CD1c-positive myeloid dendritic cell (primary cell): ENCODE measurements at regions not wholly inside any gene's neighbourhood (a gene's known extent, or its start where the extent isn't known, plus 50 kb on each side); places are given as distances from the start of the nearest gene placed in this dataset.

ENCODE experiments used
- DNase-seq: peaks from one replicate; pipeline ENCODE4 v3.0.0-alpha.2; 2016; ENCODE audit errors: extremely low spot score

GRCh38 chr10:29962166-29962850, 97.1 kb downstream of the JCAD start:
- DNase-seq: no peak

- DNase-seq: no peak
These were observed 98.0 kb downstream of the JCAD start for GRCh38 chr10:29961351-29961750.

DNA sequence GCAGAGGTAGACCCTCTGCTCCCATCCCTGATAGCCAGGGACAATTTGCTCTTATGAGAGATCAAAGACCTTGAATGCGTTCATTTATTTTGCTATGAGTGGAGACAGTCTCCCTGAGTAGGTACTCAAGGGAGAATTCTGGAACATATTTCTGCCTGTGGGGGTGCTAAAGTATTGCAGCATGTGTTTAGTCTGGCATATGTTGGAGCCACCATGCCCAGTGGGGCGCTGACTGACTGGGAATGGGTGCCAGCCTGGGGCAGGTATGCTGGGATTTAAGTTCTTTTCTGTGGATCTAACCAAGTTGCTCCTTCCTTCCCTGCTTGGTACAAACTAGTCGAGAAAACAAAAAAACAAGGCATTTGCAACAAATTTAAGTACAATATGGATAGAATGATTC, 99.1 kb downstream of the JCAD start:
- DNase-seq: no peak

GRCh38 chr10:29959586-29959985, 99.8 kb downstream of the JCAD start:
- no peak for DNase-seq

- no peak for DNase-seq
These were observed 100.9 kb downstream of the JCAD start for GRCh38 chr10:29958440-29958839.

GRCh38 chr10:29957907-29958331, 101.5 kb downstream of the JCAD start:
- no peak for DNase-seq

DNA sequence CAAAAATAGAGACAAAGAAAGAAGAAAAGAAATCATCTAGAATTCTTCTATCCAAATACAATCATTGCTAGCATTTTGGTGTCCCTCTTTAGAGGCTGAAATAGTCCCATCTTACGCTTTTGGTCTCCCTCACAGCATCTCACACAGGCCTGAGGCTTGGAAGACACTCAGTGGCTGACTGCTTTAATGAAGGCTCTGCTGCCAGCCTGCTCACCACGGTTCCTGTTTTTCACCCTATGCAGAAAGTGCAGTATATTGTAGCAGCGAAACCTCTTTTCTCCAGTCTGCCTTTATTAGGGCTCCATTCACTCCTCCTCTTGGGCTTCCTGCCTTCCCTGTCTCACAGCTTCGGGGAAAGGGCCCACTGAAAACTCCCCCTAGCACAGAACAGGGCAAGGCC, 102.2 kb downstream of the JCAD start:
- DNase-seq: no peak

DNA sequence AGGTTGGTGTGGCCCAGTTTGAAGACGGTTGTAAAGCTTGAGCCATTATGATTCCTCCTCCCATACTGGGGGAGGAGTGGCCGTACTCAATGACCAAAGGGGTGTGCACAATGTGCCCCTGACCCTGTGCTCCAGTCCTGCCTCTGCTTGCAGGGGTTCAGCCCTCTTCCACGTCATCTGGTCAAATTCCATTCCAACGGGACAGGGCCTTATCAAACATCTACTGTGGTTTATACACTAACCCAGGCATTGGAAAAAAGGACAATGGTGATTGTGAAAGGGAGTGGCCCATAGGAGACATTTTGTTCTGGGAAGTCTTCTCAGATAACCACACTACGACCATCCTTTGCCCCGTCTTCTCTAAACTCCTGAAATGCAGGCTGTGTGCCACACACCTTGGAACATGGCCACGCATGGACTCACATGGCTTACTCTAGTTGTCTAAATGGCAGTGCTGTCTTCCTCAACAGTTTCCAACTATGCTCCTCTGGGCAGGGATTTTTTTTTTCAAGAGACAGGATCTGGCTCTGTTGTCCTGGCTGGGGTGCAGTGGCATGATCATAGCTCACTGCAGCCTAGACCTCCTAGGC, 103.0 kb downstream of the JCAD start:
- DNase-seq: no peak

GRCh38 chr10:29955329-29955935, 104.0 kb downstream of the JCAD start:
- DNase-seq: no peak

- DNase-seq: no peak
These were observed 107.9 kb downstream of the JCAD start for GRCh38 chr10:29951441-29951931.

GRCh38 chr10:29950391-29950790, 109.0 kb downstream of the JCAD start:
- no peak for DNase-seq

DNA sequence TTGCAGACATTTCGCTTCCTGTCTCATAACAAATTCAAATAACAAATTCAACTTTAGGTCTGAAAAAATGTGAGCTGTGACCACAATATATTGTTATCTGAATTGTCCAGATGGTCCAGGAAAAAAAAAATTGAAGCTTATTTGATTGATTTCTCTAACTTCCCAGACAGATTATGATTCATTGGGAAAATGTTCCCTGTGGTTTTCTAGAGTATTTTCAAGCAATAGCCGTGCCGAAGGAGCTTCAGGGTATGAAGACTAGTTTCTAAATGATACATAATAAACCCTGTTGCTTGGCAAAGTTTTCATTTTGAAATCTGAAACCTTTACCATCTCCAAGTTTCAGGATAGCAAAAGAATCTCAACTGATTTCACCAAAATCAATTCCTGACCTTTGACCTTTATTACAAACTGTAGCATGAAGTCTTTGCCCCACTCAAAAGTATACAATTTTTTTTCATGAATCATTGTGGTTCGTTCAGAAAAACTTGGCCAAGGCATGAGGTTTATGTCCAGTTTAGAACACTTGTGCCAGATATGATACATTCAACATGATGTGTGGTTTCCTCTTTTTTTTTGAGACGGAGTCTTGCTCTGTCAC, 109.9 kb downstream of the JCAD start:
- no peak for DNase-seq

DNA sequence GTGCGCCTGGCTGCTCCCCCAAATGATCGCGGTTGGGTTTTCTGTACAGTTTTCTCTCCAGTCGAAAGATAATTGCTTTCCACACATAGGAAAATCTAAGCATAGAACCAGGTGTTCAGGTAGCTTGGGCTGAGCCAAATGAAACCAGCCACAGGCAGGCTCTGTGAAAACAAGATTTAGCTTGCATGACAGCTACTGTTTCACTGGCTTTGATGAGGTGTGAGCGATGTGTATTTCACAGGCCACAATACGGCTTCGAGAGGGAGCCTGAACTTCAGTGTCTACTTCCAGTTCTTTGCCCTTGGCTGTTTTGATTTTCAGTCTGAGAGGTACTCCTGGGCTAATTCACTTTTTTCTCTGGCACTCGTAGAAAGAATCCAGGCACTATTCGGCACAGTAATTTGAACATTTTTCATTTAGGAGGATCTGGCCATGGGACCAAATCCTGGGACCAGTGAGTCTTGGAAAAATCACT, 110.5 kb downstream of the JCAD start:
- DNase-seq: no peak

GRCh38 chr10:29947701-29948060, 111.7 kb downstream of the JCAD start:
- DNase-seq: no peak

GRCh38 chr10:29946953-29947700, 112.3 kb downstream of the JCAD start:
- DNase-seq: no peak

DNA sequence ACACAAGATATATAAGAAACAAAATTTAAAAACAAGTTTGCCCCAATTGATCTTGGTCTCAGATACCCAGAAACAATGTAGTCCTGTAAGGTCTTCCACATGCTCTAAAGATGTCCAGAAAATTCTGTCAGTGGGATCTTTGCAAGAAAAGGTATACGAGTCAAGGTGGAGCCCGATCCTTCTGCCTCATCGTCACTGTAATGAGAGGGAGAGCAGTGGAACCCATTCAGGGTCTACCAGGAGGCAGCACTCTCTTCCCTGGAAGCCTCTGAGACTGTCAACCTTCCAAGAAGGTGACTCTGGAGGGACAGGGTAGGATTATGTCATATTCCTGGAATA, 112.8 kb downstream of the JCAD start:
- DNase-seq: no peak

DNA sequence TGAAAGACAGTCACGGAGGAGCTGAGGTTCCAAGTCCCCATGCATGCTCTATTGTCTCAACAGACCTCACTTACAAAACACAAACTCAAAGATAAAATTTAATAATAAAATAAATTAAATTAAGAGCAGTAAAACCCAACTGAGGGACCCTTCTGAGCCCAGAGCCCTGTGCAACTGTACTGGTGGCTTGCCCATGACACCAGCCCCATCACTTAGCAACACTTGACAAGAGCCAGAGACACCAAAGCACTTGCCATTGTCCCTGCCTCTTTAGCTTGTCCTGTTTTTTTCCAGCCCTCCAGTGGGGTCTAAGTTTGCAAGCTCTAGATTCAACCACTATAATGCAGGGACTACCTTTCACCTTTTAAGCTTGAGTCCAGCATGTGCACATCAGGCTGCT, 117.9 kb downstream of the JCAD start:
- no peak for DNase-seq

GRCh38 chr10:29932991-29933390, 126.4 kb downstream of the JCAD start:
- DNase-seq: no peak

DNA sequence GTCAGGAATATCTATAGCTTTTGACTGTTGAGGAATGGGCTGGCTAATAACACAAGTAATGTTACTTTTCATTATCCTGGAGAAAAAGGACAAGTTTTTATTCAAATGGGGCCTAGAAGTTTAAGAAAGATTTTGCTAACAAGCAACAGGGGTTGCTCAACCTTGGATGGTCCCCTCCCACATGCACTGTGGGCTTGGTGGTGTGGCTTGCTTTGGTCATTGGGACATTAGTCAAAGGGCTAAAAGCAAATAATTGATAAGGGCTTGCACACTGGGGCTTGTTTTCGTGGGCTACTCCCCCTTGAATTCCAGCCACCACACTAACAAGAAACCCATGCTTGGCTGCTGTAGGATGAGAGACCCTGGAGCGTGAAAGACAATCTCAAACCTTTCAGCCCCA, 127.6 kb downstream of the JCAD start:
- no peak for DNase-seq

GRCh38 chr10:29929006-29929405, 130.4 kb downstream of the JCAD start:
- no peak for DNase-seq

GRCh38 chr10:29926693-29927048, 132.7 kb downstream of the JCAD start:
- no peak for DNase-seq
